PC-9 (cell line): ENCODE measurements at regions not wholly inside any gene's neighbourhood (a gene's known extent, or its start where the extent isn't known, plus 50 kb on each side); places are given as distances from the start of the nearest gene placed in this dataset.

Source experiments
- BruUV-seq: library from RNA; stranded (reverse); fragments of 400-500 nt; replicated peaks from 2 replicates; lab custom pipeline; 2021; lab: Mats Ljungman, UMichigan
- CTCF ChIA-PET: fragments of 300-600 bp; sonication (Branson Sonifier 250); formaldehyde crosslinking; loops from one replicate; lab custom pipeline; 2022; ENCODE audit warnings: antibody characterized with exemption; lab: Charles Lee
- POLR2A ChIA-PET: fragments of 300-600 bp; sonication (Branson Sonifier 250); formaldehyde crosslinking; loops from one replicate; lab custom pipeline; 2022; ENCODE audit warnings: antibody characterized with exemption; ENCODE audit not compliant: unreplicated experiment; lab: Charles Lee
- DNase-seq, 2 experiments: peaks; one replicate each; pipeline versions ENCODE4 v3.0.0 to v3.0.0-alpha.2; 2015 to 2022; ENCODE audit warnings: mixed read lengths in 1 of 2
- H2AFZ ChIP-seq: fragments of 200-600 bp; sonication (generic); 2 replicates; pipeline ENCODE4 v1.8.1; 2017; ENCODE audit warnings: antibody characterized with exemption
- H3F3A ChIP-seq: fragments of 200-600 bp; sonication (generic); 2 replicates; pipeline ENCODE4 v1.8.1; 2017; ENCODE audit warnings: antibody characterized with exemption, mild to moderate bottlenecking, low read depth; ENCODE audit not compliant: insufficient read depth
- H3K27ac ChIP-seq: fragments of 200-600 bp; sonication (generic); 2 replicates; pipeline ENCODE4 v1.6.1; 2016; ENCODE audit warnings: mixed run types
- H3K27me3 ChIP-seq: fragments of 200-600 bp; sonication (generic); 2 replicates; pipeline ENCODE4 v1.6.1; 2016; ENCODE audit warnings: low read depth, mixed run types; ENCODE audit not compliant: insufficient read depth
- H3K36me3 ChIP-seq: fragments of 200-600 bp; sonication (generic); 2 replicates; pipeline ENCODE4 v1.6.1; 2016; ENCODE audit warnings: low read depth, mixed run types
- H3K4me1 ChIP-seq: fragments of 200-600 bp; sonication (generic); replicated peaks from 2 replicates; pipeline ENCODE4 v1.6.1; 2016; ENCODE audit warnings: mixed run types; ENCODE audit not compliant: insufficient read depth
- H3K4me2 ChIP-seq: fragments of 200-600 bp; sonication (generic); 2 replicates; pipeline ENCODE4 v1.6.1; 2017; ENCODE audit warnings: mixed run types
- H3K4me3 ChIP-seq: fragments of 200-600 bp; sonication (generic); 2 replicates; pipeline ENCODE4 v1.6.1; 2016; ENCODE audit warnings: mixed run types
- H3K79me2 ChIP-seq: fragments of 200-600 bp; sonication (generic); 2 replicates; pipeline ENCODE4 v1.6.1; 2017; ENCODE audit warnings: low read depth, mixed run types
- H3K9me2 ChIP-seq: fragments of 200-600 bp; sonication (generic); 2 replicates; pipeline ENCODE4 v1.8.1; 2017; ENCODE audit warnings: mild to moderate bottlenecking; ENCODE audit not compliant: insufficient read depth
- H3K9me3 ChIP-seq: fragments of 200-600 bp; sonication (generic); 2 replicates; pipeline ENCODE4 v1.8.1; 2016; ENCODE audit warnings: low read depth; ENCODE audit not compliant: insufficient read depth
- H4K20me1 ChIP-seq: fragments of 200-600 bp; sonication (generic); 2 replicates; pipeline ENCODE4 v1.8.1; 2017; ENCODE audit not compliant: insufficient read depth
- CTCF ChIP-seq: fragments of 200-600 bp; sonication (generic); conservative IDR thresholded peaks from 2 replicates; pipeline ENCODE4 v1.6.1; 2017; ENCODE audit warnings: mixed run types, antibody characterized with exemption, mild to moderate bottlenecking, moderate library complexity
- EZH2 ChIP-seq: fragments of 200-600 bp; sonication (generic); IDR thresholded peaks from 2 replicates; pipeline ENCODE4 v1.8.0; 2017; ENCODE audit warnings: antibody characterized with exemption, low read depth
- intact Hi-C: fragments of 100-400 bp; cut with micrococcal nuclease; formaldehyde crosslinking; loops from one replicate; pipeline ENCODE4 v1.10.0; 2022; ENCODE audit not compliant: unreplicated experiment

- Histone ChIP-seq H3K4me2 (no peak overlapping the region), H3K27me3 (no peaks in the 10 kb centered on the region), H2AFZ (no peak overlapping the region), H3K27ac (no peak overlapping the region), H3K4me3 (no peak overlapping the region), H4K20me1 (no peaks in the 10 kb centered on the region), H3K4me1 (peaks cover 11% of the 10 kb centered on the region; the same call in 1 of the 2 replicates), H3K36me3 (no peaks in the 10 kb centered on the region), H3K9me2 (no peaks in the 10 kb centered on the region), H3K9me3 (no peaks in the 10 kb centered on the region), H3F3A (peaks cover 5% of the 10 kb centered on the region; the same call in 1 of the 2 replicates), H3K79me2 (no peaks in the 10 kb centered on the region)
- intact Hi-C loops: no loop called here
- DNase-seq: no peak
- ChIA-PET POLR2A (no interaction called here), CTCF (no interaction called here)
- no TSS peak for BruUV-seq
- TF ChIP-seq EZH2: no peak
- no peak for TF ChIP-seq CTCF
These were observed 117.7 kb upstream of the SETBP1 start for GRCh38 chr18:44562986-44563385.

- CTCF ChIA-PET: no interaction called here
- POLR2A ChIA-PET: interaction anchor here (0.6 to 0.9 kb wide), 2 partner anchors 107 to 223 kb away, joined by 4 to 8 read pairs; no protein-coding TSS in a partner anchor
These were observed 115.8 kb upstream of the SETBP1 start for GRCh38 chr18:44564922-44565321.

GRCh38 chr18:44568342-44568741, 112.3 kb upstream of the SETBP1 start:
- H3F3A ChIP-seq: peaks cover 5% of the 10 kb centered on the region; the same call in 1 of the 2 replicates
- H3K9me2 ChIP-seq: no peaks in the 10 kb centered on the region
- POLR2A ChIA-PET: no interaction called here
- no peaks in the 10 kb centered on the region for H3K9me3 ChIP-seq
- CTCF ChIA-PET: no interaction called here
- no peak overlapping the region for H3K4me3 ChIP-seq
- no peaks in the 10 kb centered on the region for H3K36me3 ChIP-seq
- no peaks in the 10 kb centered on the region for H4K20me1 ChIP-seq
- no peaks in the 10 kb centered on the region for H3K79me2 ChIP-seq
- no peak for TF ChIP-seq EZH2
- TF ChIP-seq CTCF: no peak
- no TSS peak for BruUV-seq
- no peak for DNase-seq
- H3K4me2 ChIP-seq: no peak overlapping the region
- H3K27ac ChIP-seq: no peak overlapping the region
- H3K4me1 ChIP-seq: peaks cover 11% of the 10 kb centered on the region; the same call in 1 of the 2 replicates
- no peaks in the 10 kb centered on the region for H3K27me3 ChIP-seq
- intact Hi-C loops: no loop called here
- no peak overlapping the region for H2AFZ ChIP-seq

More at GRCh38 chr18:44564922-44565321, 115.8 kb upstream of the SETBP1 start:
- H3F3A ChIP-seq: peaks cover 5% of the 10 kb centered on the region; the same call in 1 of the 2 replicates
- no peaks in the 10 kb centered on the region for H3K79me2 ChIP-seq
- no peaks in the 10 kb centered on the region for H3K36me3 ChIP-seq
- H4K20me1 ChIP-seq: no peaks in the 10 kb centered on the region
- H3K4me3 ChIP-seq: no peak overlapping the region
- H3K9me2 ChIP-seq: no peaks in the 10 kb centered on the region
- TF ChIP-seq CTCF: no peak
- TF ChIP-seq EZH2: no peak
- peak overlapping the region; percentile 32 for H3K4me2 ChIP-seq
- no TSS peak for BruUV-seq
- no peaks in the 10 kb centered on the region for H3K9me3 ChIP-seq
- H3K27me3 ChIP-seq: no peaks in the 10 kb centered on the region
- peak overlapping the region; percentile 40 for H3K27ac ChIP-seq
- peak; percentile 42 to 76 for DNase-seq
- peaks cover 11% of the 10 kb centered on the region; the same call in 1 of the 2 replicates for H3K4me1 ChIP-seq
- H2AFZ ChIP-seq: peak overlapping the region; percentile 50; the same call in 1 of the 2 replicates
- intact Hi-C loops: no loop called here
